ENCODE measurements at regions not wholly inside any gene's neighbourhood (a gene's known extent, or its start where the extent isn't known, plus 50 kb on each side); places are given as distances from the start of the nearest gene placed in this dataset.

DNA sequence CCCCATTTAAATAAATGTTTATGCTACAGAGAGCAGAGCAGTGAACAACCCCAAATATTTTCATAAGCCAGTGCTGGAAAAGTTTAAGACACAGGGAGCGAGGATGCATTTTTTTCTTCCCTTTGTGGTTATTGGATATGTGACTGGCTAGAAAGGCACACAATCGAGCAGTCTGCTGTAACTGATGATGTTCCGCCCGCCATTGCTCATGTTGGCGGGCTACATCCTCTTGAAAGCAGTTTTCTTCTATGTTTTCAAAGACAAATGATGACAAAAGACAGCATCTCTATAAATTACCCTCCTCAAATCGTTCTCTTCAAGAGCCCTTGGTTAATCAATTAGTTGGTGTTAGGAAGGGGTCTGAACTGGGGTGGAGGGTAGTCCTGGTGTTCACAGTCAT, 269.8 kb downstream of the SKAP2 start:
- TF ChIP-seq EP300 (IDR thresholded peaks at IDR 0.05) (no peak), POLR2A (IDR thresholded peaks at IDR 0.05) (no peak)
- TF ChIP-seq, protein P1, sequence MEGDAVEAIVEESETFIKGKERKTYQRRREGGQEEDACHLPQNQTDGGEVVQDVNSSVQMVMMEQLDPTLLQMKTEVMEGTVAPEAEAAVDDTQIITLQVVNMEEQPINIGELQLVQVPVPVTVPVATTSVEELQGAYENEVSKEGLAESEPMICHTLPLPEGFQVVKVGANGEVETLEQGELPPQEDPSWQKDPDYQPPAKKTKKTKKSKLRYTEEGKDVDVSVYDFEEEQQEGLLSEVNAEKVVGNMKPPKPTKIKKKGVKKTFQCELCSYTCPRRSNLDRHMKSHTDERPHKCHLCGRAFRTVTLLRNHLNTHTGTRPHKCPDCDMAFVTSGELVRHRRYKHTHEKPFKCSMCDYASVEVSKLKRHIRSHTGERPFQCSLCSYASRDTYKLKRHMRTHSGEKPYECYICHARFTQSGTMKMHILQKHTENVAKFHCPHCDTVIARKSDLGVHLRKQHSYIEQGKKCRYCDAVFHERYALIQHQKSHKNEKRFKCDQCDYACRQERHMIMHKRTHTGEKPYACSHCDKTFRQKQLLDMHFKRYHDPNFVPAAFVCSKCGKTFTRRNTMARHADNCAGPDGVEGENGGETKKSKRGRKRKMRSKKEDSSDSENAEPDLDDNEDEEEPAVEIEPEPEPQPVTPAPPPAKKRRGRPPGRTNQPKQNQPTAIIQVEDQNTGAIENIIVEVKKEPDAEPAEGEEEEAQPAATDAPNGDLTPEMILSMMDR (IDR thresholded peaks at IDR 0.05), result no peak
